Panc1 (cell line): ENCODE measurements at regions not wholly inside any gene's neighbourhood (a gene's known extent, or its start where the extent isn't known, plus 50 kb on each side); places are given as distances from the start of the nearest gene placed in this dataset.

Experiments used
- ATAC-seq: fragments of 200-7000 bp; cut with Tn5 transposase; 2 replicates; pipeline ENCODE4 v1.9.1; 2020; ENCODE audit warnings: mild to moderate bottlenecking, moderate library complexity
- BruUV-seq: library from RNA; stranded (reverse); fragments of 400-500 nt; replicated peaks from 2 replicates; lab custom pipeline; 2021; lab: Mats Ljungman, UMichigan
- CTCF ChIA-PET: fragments of 300-600 bp; sonication (Branson Sonifier 250); formaldehyde crosslinking; loops from one replicate; lab custom pipeline; 2022; ENCODE audit warnings: antibody characterized with exemption; lab: Charles Lee
- POLR2A ChIA-PET: fragments of 300-600 bp; sonication (Branson Sonifier 250); formaldehyde crosslinking; loops from one replicate; lab custom pipeline; 2022; ENCODE audit warnings: antibody characterized with exemption; lab: Charles Lee
- DNase-seq: peaks from one replicate; pipeline ENCODE4 v3.0.0-alpha.2; 2010; ENCODE audit warnings: low read depth, low spot score
- H3K27ac ChIP-seq: 2 replicates; pipeline ENCODE4 v1.5.1; 2011; ENCODE audit warnings: mild to moderate bottlenecking, low read length, inconsistent platforms
- H3K27me3 ChIP-seq: fragments of 200-500 bp; sonication (Bioruptor generic); 2 replicates; pipeline ENCODE4 v1.6.0; 2014; ENCODE audit warnings: low read length, inconsistent platforms; ENCODE audit not compliant: control insufficient read depth, insufficient read depth
- H3K36me3 ChIP-seq: fragments of 200-500 bp; sonication (Bioruptor generic); 2 replicates; pipeline ENCODE4 v1.5.1; 2014; ENCODE audit warnings: inconsistent platforms, mild to moderate bottlenecking, low read length, moderate library complexity; ENCODE audit not compliant: control insufficient read depth, insufficient read depth
- H3K4me1 ChIP-seq: 2 replicates; pipeline ENCODE4 v1.5.1; 2011; ENCODE audit warnings: inconsistent platforms, mild to moderate bottlenecking, low read length, moderate library complexity; ENCODE audit not compliant: control insufficient read depth, insufficient read depth
- H3K4me3 ChIP-seq, 2 experiments: 2 replicates each; pipeline ENCODE4 v1.5.1; 2011 to 2012; ENCODE audit warnings: low read depth in 2 of 2, low read length in 2 of 2, mild to moderate bottlenecking in 2 of 2, inconsistent platforms in 1 of 2, moderate library complexity in 1 of 2
- H3K9me3 ChIP-seq: fragments of 200-500 bp; sonication (Bioruptor generic); 2 replicates; pipeline ENCODE4 v1.5.1; 2014; ENCODE audit warnings: low read depth, mild to moderate bottlenecking, inconsistent platforms, low read length, moderate library complexity; ENCODE audit not compliant: control insufficient read depth, insufficient read depth
- CTCF ChIP-seq: fragments of 450-650 bp; IDR thresholded peaks from 2 replicates; pipeline ENCODE4 v1.5.1; 2017; ENCODE audit warnings: mild to moderate bottlenecking
- POLR2AphosphoS5 ChIP-seq: IDR thresholded peaks from 2 replicates; pipeline ENCODE4 v1.6.1; 2012; ENCODE audit warnings: mild to moderate bottlenecking, low read depth, low read length, moderate library complexity
- REST ChIP-seq, 2 experiments: IDR thresholded peaks; 2 replicates each; pipeline ENCODE4 v1.6.1; 2011 to 2012; ENCODE audit warnings: low read depth in 2 of 2, control low read depth in 1 of 2, low read length in 1 of 2, mild to moderate bottlenecking in 1 of 2, moderate library complexity in 1 of 2; ENCODE audit not compliant: insufficient read depth in 1 of 2
- SIN3A ChIP-seq: IDR thresholded peaks from 2 replicates; pipeline ENCODE4 v1.6.1; 2012; ENCODE audit warnings: low read depth, mild to moderate bottlenecking, low read length, moderate library complexity, borderline replicate concordance; ENCODE audit not compliant: insufficient read depth
- TCF7L2 ChIP-seq: IDR thresholded peaks from 2 replicates; pipeline ENCODE4 v1.6.1; 2011; ENCODE audit warnings: mild to moderate bottlenecking, low read depth, low read length, inconsistent platforms
- in situ Hi-C: cut with HindIII; loops from 2 replicates; pipeline ENCODE4 v1.10.0; 2016; ENCODE audit warnings: low sequenced_read_pairs, low pct_unique_long_range_greater_than_20kb
- intact Hi-C: fragments of 100-400 bp; cut with micrococcal nuclease; formaldehyde crosslinking; loops from one replicate; pipeline ENCODE4 v1.10.0; 2022; ENCODE audit not compliant: unreplicated experiment

GRCh38 chr3:31462050-31462569 is 70.6 kb upstream of the STT3B start:
- DNase-seq, result no peak
- Histone ChIP-seq H3K4me3 (no peak overlapping the region), H3K27ac (no peak overlapping the region), H3K4me1 (no peaks in the 10 kb centered on the region), H3K27me3 (no peaks in the 10 kb centered on the region), H3K9me3 (no peaks in the 10 kb centered on the region), H3K36me3 (no peaks in the 10 kb centered on the region)
- in situ Hi-C loops (no loop called here), intact Hi-C loops (no loop called here)
- no TSS peak for BruUV-seq
- ATAC-seq, result no peak
- ChIA-PET CTCF (no interaction called here), POLR2A (no interaction called here)
- TF ChIP-seq TCF7L2 (no peak), POLR2AphosphoS5 (no peak), REST (IDR thresholded peaks at IDR 0.05; ENCODE audit: insufficient read depth in 1 of 2, low read depth in 2 of 2, low read length in 1 of 2) (no peak), CTCF (no peak), SIN3A (no peak)

- in situ Hi-C loops (no loop called here), intact Hi-C loops (no loop called here)
- Histone ChIP-seq H3K27ac (no peak overlapping the region), H3K36me3 (no peaks in the 10 kb centered on the region), H3K4me1 (no peaks in the 10 kb centered on the region), H3K9me3 (no peaks in the 10 kb centered on the region), H3K27me3 (no peaks in the 10 kb centered on the region), H3K4me3 (no peak overlapping the region)
- no peak for ATAC-seq
- BruUV-seq, result no TSS peak
- DNase-seq, result no peak
- POLR2A ChIA-PET, result no interaction called here
- CTCF ChIA-PET, result no interaction called here
- TF ChIP-seq TCF7L2 (no peak), REST (IDR thresholded peaks at IDR 0.05; ENCODE audit: insufficient read depth in 1 of 2, low read depth in 2 of 2, low read length in 1 of 2) (no peak), CTCF (no peak), POLR2AphosphoS5 (no peak), SIN3A (no peak)
Observed at GRCh38 chr3:31465999-31466398, 66.7 kb upstream of the STT3B start.
